GM12878 (cell line): ENCODE measurements at regions not wholly inside any gene's neighbourhood (a gene's known extent, or its start where the extent isn't known, plus 50 kb on each side); places are given as distances from the start of the nearest gene placed in this dataset.

Experiments
- ATAC-seq: fragments of 200-7000 bp; cut with Tn5 transposase; 3 replicates; pipeline ENCODE4 v1.9.1; 2020; ENCODE audit warnings: mild to moderate bottlenecking, moderate library complexity
- BruUV-seq: library from RNA; stranded (reverse); fragments of 400-500 nt; replicated peaks from 2 replicates; lab custom pipeline; 2021; lab: Mats Ljungman, UMichigan
- CTCF ChIA-PET: fragments of 300-600 bp; sonication (Branson Sonifier 250); formaldehyde crosslinking; extraction: SDS; loops from one replicate; lab custom pipeline; 2021; ENCODE audit warnings: inconsistent platforms; lab: Yijun Ruan, JAX
- POLR2A ChIA-PET: fragments of 350-600 bp; formaldehyde crosslinking; extraction: SDS; loops from one replicate; lab custom pipeline; 2021; ENCODE audit warnings: inconsistent platforms; lab: Charles Lee
- RAD21 ChIA-PET: fragments of 300-600 bp; sonication (Branson Sonifier 250); formaldehyde crosslinking; loops from one replicate; lab custom pipeline; 2023; ENCODE audit warnings: antibody characterized with exemption; ENCODE audit not compliant: unreplicated experiment; lab: Charles Lee
- SMC1A ChIA-PET: fragments of 300-600 bp; sonication (Branson Sonifier 250); formaldehyde crosslinking; loops from one replicate; lab custom pipeline; 2023; ENCODE audit not compliant: unreplicated experiment, uncharacterized antibody; lab: Charles Lee
- DNase-seq: peaks from one replicate; pipeline ENCODE4 v3.0.0-alpha.2; 2011; ENCODE audit warnings: low read depth, low spot score
- FAIRE-seq: peaks from 3 replicates; lab custom pipeline; 2011; peaks lifted over from hg19 to GRCh38; lab: Jason Lieb, UNC
- H2AFZ ChIP-seq: 2 replicates; pipeline ENCODE4 v1.6.0; 2011; ENCODE audit warnings: low read depth, low read length, control low read depth; ENCODE audit not compliant: control insufficient read depth
- H3K27ac ChIP-seq: 2 replicates; pipeline ENCODE4 v1.5.1; 2011; ENCODE audit warnings: control low read depth; ENCODE audit not compliant: control insufficient read depth, insufficient read depth
- H3K27me3 ChIP-seq, 2 experiments: replicated peaks in 1 of 2; 2 replicates each; pipeline versions ENCODE4 v1.6.0 to v1.6.1; 2011; ENCODE audit warnings: low read length in 1 of 2; ENCODE audit not compliant: control insufficient read depth in 2 of 2, insufficient read depth in 2 of 2
- H3K36me3 ChIP-seq, 2 experiments: 2 replicates each; pipeline ENCODE4 v1.5.1; 2011; ENCODE audit warnings: low read length in 1 of 2; ENCODE audit not compliant: control insufficient read depth in 2 of 2, insufficient read depth in 2 of 2
- H3K4me1 ChIP-seq: 2 replicates; pipeline ENCODE4 v1.6.1; 2011; ENCODE audit warnings: mild to moderate bottlenecking, low read length, moderate library complexity, mixed read lengths; ENCODE audit not compliant: control insufficient read depth, insufficient read depth
- H3K4me2 ChIP-seq: 2 replicates; pipeline ENCODE4 v1.6.0; 2011; ENCODE audit warnings: control low read depth; ENCODE audit not compliant: control insufficient read depth, insufficient read depth
- H3K4me3 ChIP-seq: fragments of 200-600 bp; sonication (generic); 2 replicates; pipeline ENCODE4 v1.5.1; 2016
- H3K79me2 ChIP-seq: 2 replicates; pipeline ENCODE4 v1.6.0; 2011; ENCODE audit warnings: low read length; ENCODE audit not compliant: control insufficient read depth, insufficient read depth
- H3K9ac ChIP-seq: 2 replicates; pipeline ENCODE4 v1.8.0; 2011; ENCODE audit warnings: low read length, control low read depth, mixed read lengths; ENCODE audit not compliant: control insufficient read depth, insufficient read depth
- H3K9me3 ChIP-seq: replicated peaks from 3 replicates; pipeline ENCODE4 v1.5.1; 2011; ENCODE audit warnings: mild to moderate bottlenecking, low read length; ENCODE audit not compliant: control insufficient read depth, insufficient read depth
- H4K20me1 ChIP-seq: 2 replicates; pipeline ENCODE4 v1.6.0; 2011; ENCODE audit not compliant: control insufficient read depth, insufficient read depth
- CHD1 ChIP-seq: IDR thresholded peaks from 2 replicates; pipeline ENCODE4 v1.6.1; 2012; ENCODE audit warnings: low read depth, low read length, improper control_type of control experiment
- DPF2 ChIP-seq: fragments of 450-650 bp; IDR thresholded peaks from 2 replicates; pipeline ENCODE4 v1.6.1; 2017; ENCODE audit warnings: mild to moderate bottlenecking
- FOS ChIP-seq: IDR thresholded peaks from 3 replicates; pipeline ENCODE4 v1.6.1; 2011; ENCODE audit warnings: borderline replicate concordance; ENCODE audit not compliant: insufficient read length; ENCODE audit errors: extremely low read depth
- JUNB ChIP-seq: IDR thresholded peaks from 2 replicates; pipeline ENCODE4 v1.6.1; 2016; ENCODE audit warnings: antibody characterized with exemption, mild to moderate bottlenecking
- JUND ChIP-seq: IDR thresholded peaks from 2 replicates; pipeline ENCODE4 v1.6.1; 2012; ENCODE audit warnings: low read depth, mild to moderate bottlenecking, low read length, improper control_type of control experiment, moderate library complexity
- NBN ChIP-seq: fragments of 450-650 bp; IDR thresholded peaks from 2 replicates; pipeline ENCODE4 v1.6.1; 2016
- NFIC ChIP-seq: IDR thresholded peaks from 2 replicates; pipeline ENCODE4 v1.6.1; 2012; ENCODE audit warnings: low read depth, mild to moderate bottlenecking, inconsistent platforms, low read length, moderate library complexity
- PML ChIP-seq: IDR thresholded peaks from 2 replicates; pipeline ENCODE4 v1.6.1; 2012; ENCODE audit warnings: low read length, inconsistent platforms
- RUNX3 ChIP-seq: IDR thresholded peaks from 2 replicates; pipeline ENCODE4 v1.6.1; 2012; ENCODE audit warnings: low read length, inconsistent platforms
- SPI1 ChIP-seq: IDR thresholded peaks from 2 replicates; pipeline ENCODE4 v1.6.1; 2011; ENCODE audit warnings: low read depth, mild to moderate bottlenecking, low read length, moderate library complexity, borderline replicate concordance; ENCODE audit not compliant: insufficient read depth
- SREBF2 ChIP-seq: IDR thresholded peaks from 2 replicates; pipeline ENCODE4 v1.6.1; 2012; ENCODE audit warnings: mild to moderate bottlenecking, low read length
- TCF12 ChIP-seq: IDR thresholded peaks from 2 replicates; pipeline ENCODE4 v1.6.1; 2011; ENCODE audit warnings: low read depth, mild to moderate bottlenecking, low read length
- WGBS: methylation state at CpG from one replicate; pipeline ENCODE4 v1.1.6; 2016; ENCODE audit warnings: low lambda C conversion rate; ENCODE audit not compliant: insufficient replicate concordance, insufficient coverage; ENCODE audit errors: missing lambda C conversion rate; 5-methylcytosine and 5-hydroxymethylcytosine counted together
- in situ Hi-C: fragments of 300-500 bp; cut with MboI; formaldehyde crosslinking; loops from 9 replicates; pipeline ENCODE4 v1.14.3; 2018; ENCODE audit warnings: mixed read lengths
- intact Hi-C: fragments of 100-400 bp; cut with micrococcal nuclease; formaldehyde crosslinking; loops from one replicate; pipeline ENCODE4 v1.14.2; 2022; ENCODE audit not compliant: unreplicated experiment
- TF ChIP-seq, protein P1 (sequence below): fragments of 450-650 bp; formaldehyde crosslinking; IDR thresholded peaks from 2 replicates; pipeline ENCODE4 v1.4.0; 2020; ENCODE audit warnings: mild to moderate bottlenecking, moderate library complexity
- TF ChIP-seq, protein P2 (sequence below): IDR thresholded peaks from 2 replicates; pipeline ENCODE4 v1.6.1; 2012; ENCODE audit warnings: low read length, inconsistent platforms
- TF ChIP-seq, protein P3 (sequence below): fragments of 450-650 bp; IDR thresholded peaks from 2 replicates; pipeline ENCODE4 v1.6.1; 2017; ENCODE audit warnings: mild to moderate bottlenecking

DNA sequence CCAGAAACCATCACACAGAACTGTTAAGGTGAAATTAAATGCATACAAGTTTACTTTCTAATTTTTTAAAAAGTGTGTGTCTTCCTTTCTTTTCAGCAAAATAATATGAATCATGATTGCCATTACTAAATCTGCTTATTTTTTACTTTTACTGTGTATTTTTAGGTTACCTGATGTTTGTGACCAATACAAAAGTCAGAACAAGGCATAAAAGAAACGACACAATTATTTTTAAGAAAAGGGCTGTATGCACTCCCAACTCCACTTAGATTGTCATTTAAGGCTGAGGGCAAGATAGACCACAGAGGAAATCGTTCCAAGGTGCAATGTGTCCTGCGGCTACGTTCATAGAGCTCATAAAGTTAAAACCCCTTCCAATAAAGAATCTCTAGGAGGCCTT, 797.0 kb downstream of the TDRD15 start (continued):
- TF ChIP-seq, protein P1, sequence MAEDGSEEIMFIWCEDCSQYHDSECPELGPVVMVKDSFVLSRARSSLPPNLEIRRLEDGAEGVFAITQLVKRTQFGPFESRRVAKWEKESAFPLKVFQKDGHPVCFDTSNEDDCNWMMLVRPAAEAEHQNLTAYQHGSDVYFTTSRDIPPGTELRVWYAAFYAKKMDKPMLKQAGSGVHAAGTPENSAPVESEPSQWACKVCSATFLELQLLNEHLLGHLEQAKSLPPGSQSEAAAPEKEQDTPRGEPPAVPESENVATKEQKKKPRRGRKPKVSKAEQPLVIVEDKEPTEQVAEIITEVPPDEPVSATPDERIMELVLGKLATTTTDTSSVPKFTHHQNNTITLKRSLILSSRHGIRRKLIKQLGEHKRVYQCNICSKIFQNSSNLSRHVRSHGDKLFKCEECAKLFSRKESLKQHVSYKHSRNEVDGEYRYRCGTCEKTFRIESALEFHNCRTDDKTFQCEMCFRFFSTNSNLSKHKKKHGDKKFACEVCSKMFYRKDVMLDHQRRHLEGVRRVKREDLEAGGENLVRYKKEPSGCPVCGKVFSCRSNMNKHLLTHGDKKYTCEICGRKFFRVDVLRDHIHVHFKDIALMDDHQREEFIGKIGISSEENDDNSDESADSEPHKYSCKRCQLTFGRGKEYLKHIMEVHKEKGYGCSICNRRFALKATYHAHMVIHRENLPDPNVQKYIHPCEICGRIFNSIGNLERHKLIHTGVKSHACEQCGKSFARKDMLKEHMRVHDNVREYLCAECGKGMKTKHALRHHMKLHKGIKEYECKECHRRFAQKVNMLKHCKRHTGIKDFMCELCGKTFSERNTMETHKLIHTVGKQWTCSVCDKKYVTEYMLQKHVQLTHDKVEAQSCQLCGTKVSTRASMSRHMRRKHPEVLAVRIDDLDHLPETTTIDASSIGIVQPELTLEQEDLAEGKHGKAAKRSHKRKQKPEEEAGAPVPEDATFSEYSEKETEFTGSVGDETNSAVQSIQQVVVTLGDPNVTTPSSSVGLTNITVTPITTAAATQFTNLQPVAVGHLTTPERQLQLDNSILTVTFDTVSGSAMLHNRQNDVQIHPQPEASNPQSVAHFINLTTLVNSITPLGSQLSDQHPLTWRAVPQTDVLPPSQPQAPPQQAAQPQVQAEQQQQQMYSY (CRISPR knock-in tag) = no peak
- TF ChIP-seq JUND (no peak), PML (no peak), SREBF2 (no peak)

DNA sequence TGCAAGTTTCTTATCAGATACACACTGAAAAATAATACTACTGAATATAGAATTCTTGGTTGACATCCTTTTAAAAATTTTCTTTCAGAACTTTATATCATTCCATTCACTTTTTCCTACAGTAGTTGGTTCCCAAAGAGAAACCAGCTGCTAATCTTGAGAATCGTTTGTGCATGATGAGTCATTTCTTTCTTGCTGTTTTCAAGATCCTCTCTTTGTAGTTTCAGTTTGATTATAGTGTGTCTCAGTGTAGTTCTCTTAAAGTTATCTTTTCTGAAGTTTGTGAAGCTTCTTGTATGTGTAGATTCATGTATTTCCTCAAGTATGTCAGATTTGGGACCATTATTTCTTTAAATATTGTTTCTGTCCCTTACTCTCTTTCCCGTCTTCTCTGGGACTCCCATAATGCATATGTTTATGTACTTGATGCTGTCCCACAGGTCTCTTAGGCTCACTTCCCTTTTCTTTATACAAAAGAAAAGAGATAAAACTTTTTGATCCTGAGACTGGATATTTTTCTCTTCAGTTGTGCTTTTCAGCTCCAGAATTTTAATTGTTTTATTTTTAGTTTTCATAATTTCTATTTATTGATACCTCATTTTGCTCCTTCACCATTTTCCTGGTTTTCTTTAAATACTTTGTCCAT, 801.0 kb downstream of the TDRD15 start:
- WGBS = 0% methylated on average over 2 of the region's 2 CpGs
- Histone ChIP-seq H3K27me3 (no peaks in the 10 kb centered on the region), H3K4me2 (no peak overlapping the region), H2AFZ (no peak overlapping the region), H3K9me3 (peaks cover 3% of the 10 kb centered on the region; the same call in 2 of the 3 replicates), H4K20me1 (no peaks in the 10 kb centered on the region), H3K27ac (no peak overlapping the region), H3K36me3 (no peaks in the 10 kb centered on the region), H3K4me3 (no peak overlapping the region), H3K9ac (no peak overlapping the region), H3K79me2 (no peaks in the 10 kb centered on the region), H3K4me1 (no peaks in the 10 kb centered on the region)
- ChIA-PET RAD21 (no interaction called here), CTCF (no interaction called here), POLR2A (no interaction called here), SMC1A (no interaction called here)
- DNase-seq (peak; percentile 12), FAIRE-seq (peak; percentile 56), ATAC-seq (peak; percentile 91)
- BruUV-seq = no TSS peak
- intact Hi-C loops (no loop called here), in situ Hi-C loops (no loop called here)
- TF ChIP-seq CHD1 (no peak), DPF2 (peak; percentile 49), TCF12 (0 out of 2 replicates have a peak, but pooled peaks have one; percentile 36), NFIC (peak; percentile 71), FOS (no peak), SPI1 (peak; percentile 67; the same call in 1 of the 2 replicates), RUNX3 (peak; percentile 19; the same call in 1 of the 2 replicates), JUND (0 out of 2 replicates have a peak, but pooled peaks have one; percentile 8), NBN (0 out of 2 replicates have a peak, but pooled peaks have one; percentile 37), JUNB (peak; percentile 88)
- TF ChIP-seq, protein P2, sequence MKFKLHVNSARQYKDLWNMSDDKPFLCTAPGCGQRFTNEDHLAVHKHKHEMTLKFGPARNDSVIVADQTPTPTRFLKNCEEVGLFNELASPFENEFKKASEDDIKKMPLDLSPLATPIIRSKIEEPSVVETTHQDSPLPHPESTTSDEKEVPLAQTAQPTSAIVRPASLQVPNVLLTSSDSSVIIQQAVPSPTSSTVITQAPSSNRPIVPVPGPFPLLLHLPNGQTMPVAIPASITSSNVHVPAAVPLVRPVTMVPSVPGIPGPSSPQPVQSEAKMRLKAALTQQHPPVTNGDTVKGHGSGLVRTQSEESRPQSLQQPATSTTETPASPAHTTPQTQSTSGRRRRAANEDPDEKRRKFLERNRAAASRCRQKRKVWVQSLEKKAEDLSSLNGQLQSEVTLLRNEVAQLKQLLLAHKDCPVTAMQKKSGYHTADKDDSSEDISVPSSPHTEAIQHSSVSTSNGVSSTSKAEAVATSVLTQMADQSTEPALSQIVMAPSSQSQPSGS = peak; percentile 58
- TF ChIP-seq, protein P3, sequence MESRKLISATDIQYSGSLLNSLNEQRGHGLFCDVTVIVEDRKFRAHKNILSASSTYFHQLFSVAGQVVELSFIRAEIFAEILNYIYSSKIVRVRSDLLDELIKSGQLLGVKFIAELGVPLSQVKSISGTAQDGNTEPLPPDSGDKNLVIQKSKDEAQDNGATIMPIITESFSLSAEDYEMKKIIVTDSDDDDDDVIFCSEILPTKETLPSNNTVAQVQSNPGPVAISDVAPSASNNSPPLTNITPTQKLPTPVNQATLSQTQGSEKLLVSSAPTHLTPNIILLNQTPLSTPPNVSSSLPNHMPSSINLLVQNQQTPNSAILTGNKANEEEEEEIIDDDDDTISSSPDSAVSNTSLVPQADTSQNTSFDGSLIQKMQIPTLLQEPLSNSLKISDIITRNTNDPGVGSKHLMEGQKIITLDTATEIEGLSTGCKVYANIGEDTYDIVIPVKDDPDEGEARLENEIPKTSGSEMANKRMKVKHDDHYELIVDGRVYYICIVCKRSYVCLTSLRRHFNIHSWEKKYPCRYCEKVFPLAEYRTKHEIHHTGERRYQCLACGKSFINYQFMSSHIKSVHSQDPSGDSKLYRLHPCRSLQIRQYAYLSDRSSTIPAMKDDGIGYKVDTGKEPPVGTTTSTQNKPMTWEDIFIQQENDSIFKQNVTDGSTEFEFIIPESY = no peak
